ENCODE measurements at regions not wholly inside any gene's neighbourhood (a gene's known extent, or its start where the extent isn't known, plus 50 kb on each side); places are given as distances from the start of the nearest gene placed in this dataset.
A peak's percentile ranks its signal among the peaks of the same experiment; 100 is the strongest.

- H3K27ac ChIP-seq (ENCODE audit: low read length, poor library complexity, severe bottlenecking), result no peak overlapping the region
- H2BK12ac ChIP-seq (ENCODE audit: low read length in 2 of 2), result no peak overlapping the region
- DNase-seq, result peak; percentile 43
- no peaks in the 10 kb centered on the region for H3K9me3 ChIP-seq (ENCODE audit: control insufficient read depth, low read length)
- H3K4ac ChIP-seq (ENCODE audit: low read depth in 1 of 2, low read length in 2 of 2), result no peak overlapping the region
- no peak overlapping the region for H2BK5ac ChIP-seq (ENCODE audit: low read depth, low read length, poor library complexity, severe bottlenecking)
- no peak overlapping the region for H2AK5ac ChIP-seq (ENCODE audit: low read length, severe bottlenecking)
- no peaks in the 10 kb centered on the region for H3K36me3 ChIP-seq (ENCODE audit: control insufficient read depth in 1 of 2, insufficient read depth in 2 of 2, low read depth in 1 of 2, low read length in 2 of 2)
- no peak overlapping the region for H2BK120ac ChIP-seq (ENCODE audit: low read depth, low read length)
- WGBS, result no CpG with 5 or more reads among the region's 1 CpG
- H2BK15ac ChIP-seq (ENCODE audit: low read depth, poor library complexity, severe bottlenecking), result no peak overlapping the region
- no peak overlapping the region for H3K9ac ChIP-seq (ENCODE audit: low read length)
- H3K79me1 ChIP-seq (replicated peaks; ENCODE audit: low read length, poor library complexity, severe bottlenecking), result no peaks in the 10 kb centered on the region
- H3K18ac ChIP-seq (ENCODE audit: low read depth in 1 of 2, low read length in 2 of 2), result no peak overlapping the region
- no peak overlapping the region for H4K8ac ChIP-seq (ENCODE audit: low read length)
- peaks cover 4% of the 10 kb centered on the region for H3K4me1 ChIP-seq (ENCODE audit: control insufficient read depth, insufficient read depth, low read depth, low read length)
- no peak overlapping the region for H3K23ac ChIP-seq (ENCODE audit: low read length in 2 of 2)
- no peak overlapping the region for H3K4me2 ChIP-seq (ENCODE audit: low read length, poor library complexity, severe bottlenecking)
- H2AFZ ChIP-seq (ENCODE audit: low read depth, low read length), result no peak overlapping the region
- no peak overlapping the region for H4K91ac ChIP-seq (ENCODE audit: low read length)
- H3K27me3 ChIP-seq (ENCODE audit: control insufficient read depth in 1 of 2, insufficient read depth in 1 of 2, low read length in 2 of 2), result peaks cover 0 to 3% of the 10 kb centered on the region in 2 experiments
- H3K4me3 ChIP-seq (ENCODE audit: insufficient read depth in 1 of 2, low read depth in 1 of 2, low read length in 2 of 2), result no peak overlapping the region
- H3K14ac ChIP-seq (ENCODE audit: low read length in 2 of 2), result no peak overlapping the region
These were observed 798.5 kb upstream of the IGFBP3 start for GRCh38 chr7:46719616-46720015.

DNA sequence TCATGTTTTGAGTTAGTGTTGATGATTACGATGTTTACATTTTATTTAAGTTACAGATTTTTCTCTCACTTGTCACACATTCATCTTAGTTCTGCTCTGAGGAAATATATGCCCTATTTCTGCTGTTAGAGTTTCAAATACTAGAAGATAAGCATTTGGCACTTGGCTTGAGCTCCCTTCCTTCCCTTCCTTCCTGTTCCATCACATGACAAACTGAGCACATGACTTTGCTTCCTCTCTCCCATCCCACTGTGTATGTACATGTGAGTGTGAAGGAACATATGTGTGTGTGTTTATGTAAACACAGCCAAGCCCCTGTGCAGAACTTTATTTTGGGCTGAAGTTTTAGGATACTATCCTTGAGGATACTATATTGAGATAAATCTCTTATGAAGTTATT, 795.9 kb upstream of the IGFBP3 start:
- Histone ChIP-seq H3K18ac (ENCODE audit: low read depth in 1 of 2, low read length in 2 of 2) (no peak overlapping the region), H3K4me3 (ENCODE audit: insufficient read depth in 1 of 2, low read depth in 1 of 2, low read length in 2 of 2) (no peak overlapping the region), H3K4me2 (ENCODE audit: low read length, poor library complexity, severe bottlenecking) (no peak overlapping the region), H3K14ac (ENCODE audit: low read length in 2 of 2) (no peak overlapping the region), H2BK15ac (ENCODE audit: low read depth, poor library complexity, severe bottlenecking) (no peak overlapping the region), H2BK12ac (ENCODE audit: low read length in 2 of 2) (peak overlapping the region in 1 of 2 experiments; percentile 59), H4K91ac (ENCODE audit: low read length) (no peak overlapping the region), H3K27ac (ENCODE audit: low read length, poor library complexity, severe bottlenecking) (no peak overlapping the region), H2AFZ (ENCODE audit: low read depth, low read length) (no peak overlapping the region), H2BK120ac (ENCODE audit: low read depth, low read length) (peak overlapping the region; percentile 27), H3K36me3 (ENCODE audit: control insufficient read depth in 1 of 2, insufficient read depth in 2 of 2, low read depth in 1 of 2, low read length in 2 of 2) (no peaks in the 10 kb centered on the region), H3K4ac (ENCODE audit: low read depth in 1 of 2, low read length in 2 of 2) (no peak overlapping the region), H3K79me1 (replicated peaks; ENCODE audit: low read length, poor library complexity, severe bottlenecking) (no peaks in the 10 kb centered on the region), H2BK5ac (ENCODE audit: low read depth, low read length, poor library complexity, severe bottlenecking) (no peak overlapping the region), H3K4me1 (ENCODE audit: control insufficient read depth, insufficient read depth, low read depth, low read length) (peaks cover 6% of the 10 kb centered on the region), H4K8ac (ENCODE audit: low read length) (no peak overlapping the region), H3K9me3 (ENCODE audit: control insufficient read depth, low read length) (no peaks in the 10 kb centered on the region), H3K9ac (ENCODE audit: low read length) (no peak overlapping the region), H3K23ac (ENCODE audit: low read length in 2 of 2) (no peak overlapping the region), H3K27me3 (ENCODE audit: control insufficient read depth in 1 of 2, insufficient read depth in 1 of 2, low read length in 2 of 2) (peaks cover 0 to 3% of the 10 kb centered on the region in 2 experiments), H2AK5ac (ENCODE audit: low read length, severe bottlenecking) (no peak overlapping the region)
- WGBS, result no CpG with 5 or more reads among the region's 1 CpG
- DNase-seq, result no peak

GRCh38 chr7:46715579-46715978, 794.5 kb upstream of the IGFBP3 start:
- Histone ChIP-seq H3K27ac (ENCODE audit: low read length, poor library complexity, severe bottlenecking) (no peak overlapping the region), H3K23ac (ENCODE audit: low read length in 2 of 2) (no peak overlapping the region)
- 96% methylated on average over 1 of the region's 1 CpG for WGBS

DNA sequence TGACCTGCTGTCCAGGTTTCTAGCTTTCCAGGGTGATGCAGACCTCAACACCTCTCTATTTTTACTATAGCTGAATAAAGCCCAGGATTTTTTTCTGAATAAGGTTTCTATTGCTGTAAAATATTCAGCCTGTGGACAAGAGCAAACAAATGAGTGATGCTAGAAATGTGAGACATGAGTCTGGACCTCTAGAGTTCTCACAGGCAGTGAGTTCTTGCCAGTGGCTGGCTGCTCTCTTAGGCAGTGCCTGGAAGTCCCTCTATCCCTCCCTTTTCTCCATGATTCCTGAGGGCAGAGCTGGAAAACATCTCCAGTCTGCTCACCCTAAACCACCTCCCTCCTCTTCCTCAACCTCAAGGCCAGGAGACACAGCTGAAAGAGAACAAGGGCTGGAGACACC, 793.8 kb upstream of the IGFBP3 start:
- Histone ChIP-seq H3K79me1 (replicated peaks; ENCODE audit: low read length, poor library complexity, severe bottlenecking) (no peaks in the 10 kb centered on the region), H3K4ac (ENCODE audit: low read depth in 1 of 2, low read length in 2 of 2) (peak overlapping the region; percentile 15 to 81), H3K27me3 (ENCODE audit: control insufficient read depth in 1 of 2, insufficient read depth in 1 of 2, low read length in 2 of 2) (peaks cover 0 to 3% of the 10 kb centered on the region in 2 experiments), H2AK5ac (ENCODE audit: low read length, severe bottlenecking) (peak overlapping the region; percentile 53), H2BK12ac (ENCODE audit: low read length in 2 of 2) (peak overlapping the region; percentile 75 to 85), H3K9me3 (ENCODE audit: control insufficient read depth, low read length) (no peaks in the 10 kb centered on the region), H4K8ac (ENCODE audit: low read length) (peak overlapping the region; percentile 81), H3K4me3 (ENCODE audit: insufficient read depth in 1 of 2, low read depth in 1 of 2, low read length in 2 of 2) (no peak overlapping the region), H3K27ac (ENCODE audit: low read length, poor library complexity, severe bottlenecking) (no peak overlapping the region), H2BK120ac (ENCODE audit: low read depth, low read length) (peak overlapping the region; percentile 71), H2BK15ac (ENCODE audit: low read depth, poor library complexity, severe bottlenecking) (no peak overlapping the region), H3K4me2 (ENCODE audit: low read length, poor library complexity, severe bottlenecking) (no peak overlapping the region), H3K18ac (ENCODE audit: low read depth in 1 of 2, low read length in 2 of 2) (peak overlapping the region; percentile 4 to 61), H2AFZ (ENCODE audit: low read depth, low read length) (no peak overlapping the region), H3K4me1 (ENCODE audit: control insufficient read depth, insufficient read depth, low read depth, low read length) (peaks cover 2% of the 10 kb centered on the region), H3K36me3 (ENCODE audit: control insufficient read depth in 1 of 2, insufficient read depth in 2 of 2, low read depth in 1 of 2, low read length in 2 of 2) (no peaks in the 10 kb centered on the region), H4K91ac (ENCODE audit: low read length) (peak overlapping the region; percentile 25), H3K23ac (ENCODE audit: low read length in 2 of 2) (no peak overlapping the region), H3K14ac (ENCODE audit: low read length in 2 of 2) (no peak overlapping the region), H3K9ac (ENCODE audit: low read length) (no peak overlapping the region), H2BK5ac (ENCODE audit: low read depth, low read length, poor library complexity, severe bottlenecking) (no peak overlapping the region)
- no peak for DNase-seq

More at GRCh38 chr7:46715579-46715978, 794.5 kb upstream of the IGFBP3 start:
- no peak overlapping the region for H3K18ac ChIP-seq (ENCODE audit: low read depth in 1 of 2, low read length in 2 of 2)
- H3K79me1 ChIP-seq (replicated peaks; ENCODE audit: low read length, poor library complexity, severe bottlenecking), result no peaks in the 10 kb centered on the region
- H3K4me1 ChIP-seq (ENCODE audit: control insufficient read depth, insufficient read depth, low read depth, low read length), result peaks cover 4% of the 10 kb centered on the region
- H2BK12ac ChIP-seq (ENCODE audit: low read length in 2 of 2), result peak overlapping the region in 1 of 2 experiments; percentile 87
- H3K9me3 ChIP-seq (ENCODE audit: control insufficient read depth, low read length), result no peaks in the 10 kb centered on the region
- H4K8ac ChIP-seq (ENCODE audit: low read length), result no peak overlapping the region
- H3K14ac ChIP-seq (ENCODE audit: low read length in 2 of 2), result no peak overlapping the region
- no peak overlapping the region for H3K4me2 ChIP-seq (ENCODE audit: low read length, poor library complexity, severe bottlenecking)
- peaks cover 0 to 3% of the 10 kb centered on the region in 2 experiments for H3K27me3 ChIP-seq (ENCODE audit: control insufficient read depth in 1 of 2, insufficient read depth in 1 of 2, low read length in 2 of 2)
- no peak overlapping the region for H3K9ac ChIP-seq (ENCODE audit: low read length)
- H3K4ac ChIP-seq (ENCODE audit: low read depth in 1 of 2, low read length in 2 of 2), result peak overlapping the region in 1 of 2 experiments; percentile 81
- H2BK5ac ChIP-seq (ENCODE audit: low read depth, low read length, poor library complexity, severe bottlenecking), result no peak overlapping the region
- no peak overlapping the region for H2AFZ ChIP-seq (ENCODE audit: low read depth, low read length)
- H3K36me3 ChIP-seq (ENCODE audit: control insufficient read depth in 1 of 2, insufficient read depth in 2 of 2, low read depth in 1 of 2, low read length in 2 of 2), result no peaks in the 10 kb centered on the region
- no peak overlapping the region for H4K91ac ChIP-seq (ENCODE audit: low read length)
- H3K4me3 ChIP-seq (ENCODE audit: insufficient read depth in 1 of 2, low read depth in 1 of 2, low read length in 2 of 2), result no peak overlapping the region
- DNase-seq, result peak; percentile 41
- H2BK15ac ChIP-seq (ENCODE audit: low read depth, poor library complexity, severe bottlenecking), result no peak overlapping the region
- H2BK120ac ChIP-seq (ENCODE audit: low read depth, low read length), result peak overlapping the region; percentile 71
- no peak overlapping the region for H2AK5ac ChIP-seq (ENCODE audit: low read length, severe bottlenecking)

All from mesenchymal stem cell (in vitro differentiated cells and primary cell).